SK-N-SH (cell line): ENCODE measurements at regions not wholly inside any gene's neighbourhood (a gene's known extent, or its start where the extent isn't known, plus 50 kb on each side); places are given as distances from the start of the nearest gene placed in this dataset.

ENCODE experiments used
- CTCF ChIA-PET: fragments of 300-600, 350-600 bp; formaldehyde crosslinking; extraction: SDS; loops from one replicate; lab custom pipeline; 2021; lab: Yijun Ruan, JAX
- POLR2A ChIA-PET: fragments of 350-600 bp; sonication (Branson Sonifier 250); formaldehyde crosslinking; extraction: SDS; loops from one replicate; lab custom pipeline; 2020; ENCODE audit warnings: antibody characterized with exemption, inconsistent platforms; lab: Yijun Ruan, JAX
- DNase-seq: peaks from one replicate; pipeline ENCODE4 v3.0.0; 2012
- H2AFZ ChIP-seq: fragments of 200-600 bp; sonication (generic); 2 replicates; pipeline ENCODE4 v1.8.1; 2016; ENCODE audit warnings: antibody characterized with exemption, mild to moderate bottlenecking, low read depth
- H3F3A ChIP-seq: fragments of 200-600 bp; sonication (generic); replicated peaks from 2 replicates; pipeline ENCODE3; 2016; ENCODE audit warnings: antibody characterized with exemption, mild to moderate bottlenecking; ENCODE audit not compliant: insufficient read depth
- H3K27ac ChIP-seq, 2 experiments: fragments of 200-500 bp in 1 of 2; fragments of 200-600 bp in 1 of 2; sonication (Bioruptor generic) in 1 of 2; sonication (generic), shearing (Covaris generic) in 1 of 2; 2 replicates each; pipeline versions ENCODE4 v1.5.1 to v1.6.1; 2014 to 2016; ENCODE audit warnings: low read depth in 2 of 2, inconsistent platforms in 1 of 2, low read length in 1 of 2, mild to moderate bottlenecking in 1 of 2, mixed read lengths in 1 of 2
- H3K27me3 ChIP-seq: fragments of 200-600 bp; sonication (generic), shearing (Covaris generic); 2 replicates; pipeline ENCODE4 v1.6.1; 2016; ENCODE audit warnings: mixed run types; ENCODE audit not compliant: insufficient read depth
- H3K36me3 ChIP-seq, 2 experiments: fragments of 200-500 bp in 1 of 2; fragments of 200-600 bp in 1 of 2; sonication (Bioruptor generic) in 1 of 2; sonication (generic) in 1 of 2; replicated peaks in 1 of 2; 2 replicates each; pipeline versions ENCODE3 to v1.5.1; 2014 to 2016; ENCODE audit warnings: low read length in 1 of 2, mild to moderate bottlenecking in 1 of 2; ENCODE audit not compliant: insufficient read depth in 2 of 2, control insufficient read depth in 1 of 2
- H3K4me1 ChIP-seq, 2 experiments: fragments of 200-500 bp in 1 of 2; fragments of 200-600 bp in 1 of 2; sonication (Bioruptor generic) in 1 of 2; sonication (generic), shearing (Covaris generic) in 1 of 2; 2 replicates each; pipeline versions ENCODE4 v1.5.1 to v1.6.1; 2014 to 2016; ENCODE audit warnings: low read depth in 1 of 2, low read length in 1 of 2, mixed run types in 1 of 2; ENCODE audit not compliant: insufficient read depth in 2 of 2, control insufficient read depth in 1 of 2
- H3K4me2 ChIP-seq: fragments of 200-600 bp; sonication (generic), shearing (Covaris generic); 2 replicates; pipeline ENCODE4 v1.6.1; 2017; ENCODE audit warnings: mixed run types
- H3K4me3 ChIP-seq, 2 experiments: fragments of 200-500 bp in 1 of 2; fragments of 200-600 bp in 1 of 2; sonication (Bioruptor generic) in 1 of 2; sonication (generic), shearing (Covaris generic) in 1 of 2; 2 replicates each; pipeline versions ENCODE4 v1.5.1 to v1.8.1; 2014 to 2016; ENCODE audit warnings: low read depth in 2 of 2, inconsistent platforms in 1 of 2, low read length in 1 of 2, mild to moderate bottlenecking in 1 of 2, mixed read lengths in 1 of 2, moderate library complexity in 1 of 2
- H3K79me2 ChIP-seq: fragments of 200-600 bp; sonication (generic); 2 replicates; pipeline ENCODE4 v1.8.1; 2017; ENCODE audit warnings: mild to moderate bottlenecking; ENCODE audit not compliant: insufficient read depth
- H3K9ac ChIP-seq: fragments of 200-600 bp; sonication (generic); 2 replicates; pipeline ENCODE4 v1.6.1; 2017; ENCODE audit warnings: mixed run types
- H3K9me2 ChIP-seq: fragments of 200-600 bp; sonication (generic); 2 replicates; pipeline ENCODE4 v1.6.1; 2017; ENCODE audit warnings: mixed run types
- H3K9me3 ChIP-seq: fragments of 200-600 bp; sonication (generic); 2 replicates; pipeline ENCODE4 v1.6.1; 2017; ENCODE audit warnings: mixed run types, mild to moderate bottlenecking, moderate library complexity
- H4K20me1 ChIP-seq: fragments of 200-600 bp; sonication (generic); 2 replicates; pipeline ENCODE4 v1.6.1; 2017; ENCODE audit warnings: mild to moderate bottlenecking, mixed run types; ENCODE audit not compliant: insufficient read depth
- EP300 ChIP-seq, 2 experiments: IDR thresholded peaks; 2 replicates each; pipeline versions ENCODE4 v1.4.0 to v1.6.1; 2012; ENCODE audit warnings: borderline replicate concordance in 1 of 2, low read depth in 1 of 2, low read length in 1 of 2
- FOXJ3 ChIP-seq: sonication (generic); formaldehyde crosslinking; IDR thresholded peaks from 2 replicates; pipeline ENCODE4 v1.5.1; 2020; ENCODE audit warnings: mild to moderate bottlenecking, missing genetic modification reagents
- FOXM1 ChIP-seq: IDR thresholded peaks from 2 replicates; pipeline ENCODE4 v1.4.0; 2012; ENCODE audit warnings: low read depth, mild to moderate bottlenecking
- GABPA ChIP-seq: IDR thresholded peaks from 2 replicates; pipeline ENCODE4 v1.4.0; 2012; ENCODE audit warnings: low read depth, mild to moderate bottlenecking
- GATA2 ChIP-seq: sonication (generic); formaldehyde crosslinking; IDR thresholded peaks from 2 replicates; pipeline ENCODE4 v1.5.0; 2020; ENCODE audit warnings: mild to moderate bottlenecking, missing genetic modification reagents
- JUND ChIP-seq: IDR thresholded peaks from 2 replicates; pipeline ENCODE4 v1.4.0; 2012
- MEF2A ChIP-seq: IDR thresholded peaks from 2 replicates; pipeline ENCODE4 v1.4.0; 2012; ENCODE audit warnings: low read depth, borderline replicate concordance
- MXI1 ChIP-seq: IDR thresholded peaks from 2 replicates; pipeline ENCODE4 v1.6.1; 2012; ENCODE audit warnings: mild to moderate bottlenecking, low read depth, low read length, improper control_type of control experiment
- RCOR1 ChIP-seq: fragments of 150-350 bp; IDR thresholded peaks from 2 replicates; pipeline ENCODE4 v1.6.1; 2017; ENCODE audit warnings: antibody characterized with exemption, low read length
- RFX5 ChIP-seq: IDR thresholded peaks from 2 replicates; pipeline ENCODE4 v1.6.1; 2012; ENCODE audit warnings: mild to moderate bottlenecking, improper control_type of control experiment, low read length
- RXRA ChIP-seq: IDR thresholded peaks from 2 replicates; pipeline ENCODE4 v1.4.0; 2012; ENCODE audit warnings: low read depth, mild to moderate bottlenecking, borderline replicate concordance
- TCF12 ChIP-seq: IDR thresholded peaks from 2 replicates; pipeline ENCODE4 v1.4.0; 2012
- TEAD4 ChIP-seq: IDR thresholded peaks from 2 replicates; pipeline ENCODE4 v1.4.0; 2012; ENCODE audit warnings: mild to moderate bottlenecking, borderline replicate concordance; ENCODE audit not compliant: insufficient read depth
- WGBS: methylation state at CpG from one replicate; pipeline ENCODE4 v1.1.6; 2017; ENCODE audit warnings: low lambda C conversion rate; 5-methylcytosine and 5-hydroxymethylcytosine counted together
- TF ChIP-seq, protein P1 (sequence below): IDR thresholded peaks from 2 replicates; pipeline ENCODE4; 2012
- TF ChIP-seq, protein P2 (sequence below): IDR thresholded peaks from 2 replicates; pipeline ENCODE4 v1.4.0; 2012; ENCODE audit warnings: low read depth, borderline replicate concordance
- TF ChIP-seq, protein P3 (sequence below): fragments of 150-350 bp; IDR thresholded peaks from 2 replicates; pipeline ENCODE4 v1.6.1; 2016; ENCODE audit warnings: mild to moderate bottlenecking, low read depth, low read length
- TF ChIP-seq, protein P4 (sequence below): fragments of 150-350 bp; IDR thresholded peaks from 2 replicates; pipeline ENCODE4 v1.6.1; 2017; ENCODE audit warnings: antibody characterized with exemption, low read length, low read depth, borderline replicate concordance

DNA sequence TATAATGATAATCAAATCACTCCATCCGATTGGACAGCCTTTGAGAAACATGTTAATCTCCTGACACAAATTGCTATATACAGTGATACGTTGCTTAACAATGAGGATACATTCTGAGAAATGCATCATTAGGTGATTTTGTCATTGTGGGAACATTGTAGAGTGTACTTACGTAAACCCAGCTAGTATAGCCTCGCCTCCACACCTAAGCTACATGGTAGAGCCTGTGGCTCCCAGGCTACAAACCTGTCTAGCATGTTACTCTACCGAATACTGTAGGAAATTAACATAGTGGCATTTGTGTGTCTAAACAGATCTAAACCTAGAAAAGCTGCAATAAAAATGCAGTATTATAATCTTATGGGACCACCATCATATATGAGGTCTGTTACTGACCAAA is 128.6 kb upstream of the PWP1 start:
- H3K4me2 ChIP-seq = no peak overlapping the region
- DNase-seq = no peak
- H3K4me3 ChIP-seq = no peak overlapping the region
- TF ChIP-seq, protein P1, sequence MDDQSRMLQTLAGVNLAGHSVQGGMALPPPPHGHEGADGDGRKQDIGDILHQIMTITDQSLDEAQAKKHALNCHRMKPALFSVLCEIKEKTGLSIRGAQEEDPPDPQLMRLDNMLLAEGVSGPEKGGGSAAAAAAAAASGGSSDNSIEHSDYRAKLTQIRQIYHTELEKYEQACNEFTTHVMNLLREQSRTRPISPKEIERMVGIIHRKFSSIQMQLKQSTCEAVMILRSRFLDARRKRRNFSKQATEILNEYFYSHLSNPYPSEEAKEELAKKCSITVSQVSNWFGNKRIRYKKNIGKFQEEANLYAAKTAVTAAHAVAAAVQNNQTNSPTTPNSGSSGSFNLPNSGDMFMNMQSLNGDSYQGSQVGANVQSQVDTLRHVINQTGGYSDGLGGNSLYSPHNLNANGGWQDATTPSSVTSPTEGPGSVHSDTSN = no peak
- no peak for TF ChIP-seq FOXM1
- TF ChIP-seq, protein P2, sequence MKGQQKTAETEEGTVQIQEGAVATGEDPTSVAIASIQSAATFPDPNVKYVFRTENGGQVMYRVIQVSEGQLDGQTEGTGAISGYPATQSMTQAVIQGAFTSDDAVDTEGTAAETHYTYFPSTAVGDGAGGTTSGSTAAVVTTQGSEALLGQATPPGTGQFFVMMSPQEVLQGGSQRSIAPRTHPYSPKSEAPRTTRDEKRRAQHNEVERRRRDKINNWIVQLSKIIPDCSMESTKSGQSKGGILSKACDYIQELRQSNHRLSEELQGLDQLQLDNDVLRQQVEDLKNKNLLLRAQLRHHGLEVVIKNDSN = no peak
- TF ChIP-seq, all 33 proteins: peak for 0
- Histone ChIP-seq H3K79me2 (no peaks in the 10 kb centered on the region), H3K27me3 (no peaks in the 10 kb centered on the region), H3F3A (no peaks in the 10 kb centered on the region), H2AFZ (no peak overlapping the region), H3K9me3 (no peaks in the 10 kb centered on the region), H3K9me2 (no peaks in the 10 kb centered on the region), H4K20me1 (no peaks in the 10 kb centered on the region), H3K36me3 (no peaks in the 10 kb centered on the region), H3K4me1 (peaks cover 0 to 12% of the 10 kb centered on the region in 2 experiments; a peak in 1 of 4 replicates), H3K9ac (no peak overlapping the region), H3K27ac (no peak overlapping the region)
- CTCF ChIA-PET = interaction anchor here (1.2 kb wide), 1 partner anchor 64 kb away, joined by 4 read pairs; no protein-coding TSS in a partner anchor
- WGBS = 69% methylated on average over 5 of the region's 5 CpGs
- POLR2A ChIA-PET = no interaction called here

DNA sequence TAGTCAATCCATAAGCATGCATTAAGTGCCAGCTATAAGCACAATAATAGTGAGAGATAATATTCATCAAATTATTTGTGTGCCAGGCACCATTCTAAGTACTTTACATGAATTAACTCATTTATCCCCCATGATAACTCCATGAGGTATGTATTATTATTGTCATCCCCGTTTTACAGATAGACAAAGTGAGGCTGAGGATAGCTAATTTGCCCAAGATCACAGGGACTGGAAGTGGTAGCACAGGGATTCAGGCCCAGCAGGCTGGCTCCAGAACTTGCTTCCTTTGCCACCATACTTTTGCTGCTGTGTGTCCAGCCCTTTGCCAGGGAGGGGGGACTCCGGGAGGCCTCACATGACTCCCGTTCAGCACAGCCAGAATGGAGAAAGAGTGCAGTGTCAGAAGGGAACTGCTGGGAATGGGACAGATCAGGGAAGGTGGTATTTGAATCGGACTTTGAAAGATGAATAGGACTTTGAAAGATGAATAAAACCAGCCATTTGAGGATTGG is 128.0 kb upstream of the PWP1 start:
- WGBS = 56% methylated on average over 4 of the region's 4 CpGs
- Histone ChIP-seq H3K4me1 (peaks cover 0 to 12% of the 10 kb centered on the region in 2 experiments; a peak in 1 of 4 replicates), H3K4me2 (no peak overlapping the region), H3K36me3 (no peaks in the 10 kb centered on the region), H3K9me3 (no peaks in the 10 kb centered on the region), H3K27ac (no peak overlapping the region), H3F3A (no peaks in the 10 kb centered on the region), H3K27me3 (no peaks in the 10 kb centered on the region), H4K20me1 (no peaks in the 10 kb centered on the region), H3K4me3 (no peak overlapping the region), H3K9me2 (no peaks in the 10 kb centered on the region), H3K79me2 (no peaks in the 10 kb centered on the region), H2AFZ (no peak overlapping the region), H3K9ac (no peak overlapping the region)
- ChIA-PET POLR2A (no interaction called here), CTCF (interaction anchor here (1.2 kb wide), 1 partner anchor 63 kb away, joined by 4 read pairs; no protein-coding TSS in a partner anchor)
- TF ChIP-seq RXRA (no peak), FOXM1 (no peak), TCF12 (no peak), MEF2A (no peak), MXI1 (no peak), RCOR1 (no peak), RFX5 (no peak), TEAD4 (no peak), JUND (no peak), GABPA (no peak), EP300 (IDR thresholded peaks at IDR 0.05; ENCODE audit: borderline replicate concordance in 1 of 2, low read depth in 1 of 2, low read length in 1 of 2) (no peak), FOXJ3 (CRISPR knock-in tag) (no peak), GATA2 (CRISPR knock-in tag) (no peak)
- TF ChIP-seq, protein P3, sequence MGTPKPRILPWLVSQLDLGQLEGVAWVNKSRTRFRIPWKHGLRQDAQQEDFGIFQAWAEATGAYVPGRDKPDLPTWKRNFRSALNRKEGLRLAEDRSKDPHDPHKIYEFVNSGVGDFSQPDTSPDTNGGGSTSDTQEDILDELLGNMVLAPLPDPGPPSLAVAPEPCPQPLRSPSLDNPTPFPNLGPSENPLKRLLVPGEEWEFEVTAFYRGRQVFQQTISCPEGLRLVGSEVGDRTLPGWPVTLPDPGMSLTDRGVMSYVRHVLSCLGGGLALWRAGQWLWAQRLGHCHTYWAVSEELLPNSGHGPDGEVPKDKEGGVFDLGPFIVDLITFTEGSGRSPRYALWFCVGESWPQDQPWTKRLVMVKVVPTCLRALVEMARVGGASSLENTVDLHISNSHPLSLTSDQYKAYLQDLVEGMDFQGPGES = no peak
- TF ChIP-seq, protein P2 = no peak
- TF ChIP-seq, protein P1 = no peak
- TF ChIP-seq, protein P4, sequence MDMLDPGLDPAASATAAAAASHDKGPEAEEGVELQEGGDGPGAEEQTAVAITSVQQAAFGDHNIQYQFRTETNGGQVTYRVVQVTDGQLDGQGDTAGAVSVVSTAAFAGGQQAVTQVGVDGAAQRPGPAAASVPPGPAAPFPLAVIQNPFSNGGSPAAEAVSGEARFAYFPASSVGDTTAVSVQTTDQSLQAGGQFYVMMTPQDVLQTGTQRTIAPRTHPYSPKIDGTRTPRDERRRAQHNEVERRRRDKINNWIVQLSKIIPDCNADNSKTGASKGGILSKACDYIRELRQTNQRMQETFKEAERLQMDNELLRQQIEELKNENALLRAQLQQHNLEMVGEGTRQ = no peak
- no peak for DNase-seq
